HL-60 (cell line): ENCODE measurements at regions not wholly inside any gene's neighbourhood (a gene's known extent, or its start where the extent isn't known, plus 50 kb on each side); places are given as distances from the start of the nearest gene placed in this dataset.

Experiments
- DNase-seq, 2 experiments: peaks; one replicate each; pipeline ENCODE4 v3.0.0-alpha.2; 2010 to 2020; ENCODE audit warnings: low read depth in 1 of 2, low spot score in 1 of 2
- H3K27ac ChIP-seq: fragments of 250-450 bp; sonication (Bioruptor Pico); replicated peaks from 2 replicates; pipeline ENCODE4 v1.5.1; 2020; ENCODE audit warnings: mild to moderate bottlenecking, moderate library complexity
- H3K27me3 ChIP-seq: fragments of 250-450 bp; sonication (Bioruptor Pico); 2 replicates; pipeline ENCODE4 v1.5.1; 2021; ENCODE audit warnings: mild to moderate bottlenecking, moderate library complexity; ENCODE audit not compliant: insufficient read depth, poor library complexity, severe bottlenecking
- H3K4me3 ChIP-seq: replicated peaks from 2 replicates; pipeline ENCODE4 v1.5.1; 2011; ENCODE audit warnings: mild to moderate bottlenecking, control low read depth, low read length; ENCODE audit not compliant: insufficient read depth
- GABPA ChIP-seq: IDR thresholded peaks from 2 replicates; pipeline ENCODE4 v1.6.1; 2012; ENCODE audit warnings: low read depth
- POLR2AphosphoS5 ChIP-seq: IDR thresholded peaks from 2 replicates; pipeline ENCODE4 v1.6.1; 2012; ENCODE audit warnings: low read depth
- SPI1 ChIP-seq: IDR thresholded peaks from 2 replicates; pipeline ENCODE4 v1.6.1; 2012; ENCODE audit warnings: low read depth, mild to moderate bottlenecking, borderline replicate concordance
- TF ChIP-seq, protein P1 (sequence below): IDR thresholded peaks from 2 replicates; pipeline ENCODE4 v1.6.1; 2012; ENCODE audit warnings: low read depth; ENCODE audit not compliant: insufficient replicate concordance
- TF ChIP-seq, protein P2 (sequence below): IDR thresholded peaks from one replicate; pipeline ENCODE4 v1.5.1; 2011; ENCODE audit warnings: low read length, control low read depth, inconsistent platforms; ENCODE audit not compliant: insufficient read depth

DNA sequence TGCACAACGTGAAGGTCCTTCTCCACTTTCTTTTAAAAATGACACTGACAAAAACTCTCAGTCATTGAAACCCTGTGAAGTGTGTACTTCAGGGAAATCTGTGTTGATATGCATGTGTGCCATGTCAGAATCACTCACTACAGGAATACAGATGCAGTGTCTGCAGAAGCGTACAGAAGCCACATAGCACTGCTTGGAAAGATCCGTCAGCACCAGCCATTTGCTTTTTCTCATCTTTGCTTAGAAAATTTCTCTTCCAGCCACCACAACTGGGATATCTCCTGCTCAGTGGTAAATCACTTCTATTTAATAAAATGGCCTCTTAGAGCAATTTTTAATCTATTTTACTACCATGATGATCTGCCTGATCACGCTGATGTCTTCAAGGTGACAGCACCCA lies 91.3 kb upstream of the ARHGEF26 start:
- TF ChIP-seq, protein P1, sequence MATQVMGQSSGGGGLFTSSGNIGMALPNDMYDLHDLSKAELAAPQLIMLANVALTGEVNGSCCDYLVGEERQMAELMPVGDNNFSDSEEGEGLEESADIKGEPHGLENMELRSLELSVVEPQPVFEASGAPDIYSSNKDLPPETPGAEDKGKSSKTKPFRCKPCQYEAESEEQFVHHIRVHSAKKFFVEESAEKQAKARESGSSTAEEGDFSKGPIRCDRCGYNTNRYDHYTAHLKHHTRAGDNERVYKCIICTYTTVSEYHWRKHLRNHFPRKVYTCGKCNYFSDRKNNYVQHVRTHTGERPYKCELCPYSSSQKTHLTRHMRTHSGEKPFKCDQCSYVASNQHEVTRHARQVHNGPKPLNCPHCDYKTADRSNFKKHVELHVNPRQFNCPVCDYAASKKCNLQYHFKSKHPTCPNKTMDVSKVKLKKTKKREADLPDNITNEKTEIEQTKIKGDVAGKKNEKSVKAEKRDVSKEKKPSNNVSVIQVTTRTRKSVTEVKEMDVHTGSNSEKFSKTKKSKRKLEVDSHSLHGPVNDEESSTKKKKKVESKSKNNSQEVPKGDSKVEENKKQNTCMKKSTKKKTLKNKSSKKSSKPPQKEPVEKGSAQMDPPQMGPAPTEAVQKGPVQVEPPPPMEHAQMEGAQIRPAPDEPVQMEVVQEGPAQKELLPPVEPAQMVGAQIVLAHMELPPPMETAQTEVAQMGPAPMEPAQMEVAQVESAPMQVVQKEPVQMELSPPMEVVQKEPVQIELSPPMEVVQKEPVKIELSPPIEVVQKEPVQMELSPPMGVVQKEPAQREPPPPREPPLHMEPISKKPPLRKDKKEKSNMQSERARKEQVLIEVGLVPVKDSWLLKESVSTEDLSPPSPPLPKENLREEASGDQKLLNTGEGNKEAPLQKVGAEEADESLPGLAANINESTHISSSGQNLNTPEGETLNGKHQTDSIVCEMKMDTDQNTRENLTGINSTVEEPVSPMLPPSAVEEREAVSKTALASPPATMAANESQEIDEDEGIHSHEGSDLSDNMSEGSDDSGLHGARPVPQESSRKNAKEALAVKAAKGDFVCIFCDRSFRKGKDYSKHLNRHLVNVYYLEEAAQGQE: no peak
- TF ChIP-seq, protein P2, sequence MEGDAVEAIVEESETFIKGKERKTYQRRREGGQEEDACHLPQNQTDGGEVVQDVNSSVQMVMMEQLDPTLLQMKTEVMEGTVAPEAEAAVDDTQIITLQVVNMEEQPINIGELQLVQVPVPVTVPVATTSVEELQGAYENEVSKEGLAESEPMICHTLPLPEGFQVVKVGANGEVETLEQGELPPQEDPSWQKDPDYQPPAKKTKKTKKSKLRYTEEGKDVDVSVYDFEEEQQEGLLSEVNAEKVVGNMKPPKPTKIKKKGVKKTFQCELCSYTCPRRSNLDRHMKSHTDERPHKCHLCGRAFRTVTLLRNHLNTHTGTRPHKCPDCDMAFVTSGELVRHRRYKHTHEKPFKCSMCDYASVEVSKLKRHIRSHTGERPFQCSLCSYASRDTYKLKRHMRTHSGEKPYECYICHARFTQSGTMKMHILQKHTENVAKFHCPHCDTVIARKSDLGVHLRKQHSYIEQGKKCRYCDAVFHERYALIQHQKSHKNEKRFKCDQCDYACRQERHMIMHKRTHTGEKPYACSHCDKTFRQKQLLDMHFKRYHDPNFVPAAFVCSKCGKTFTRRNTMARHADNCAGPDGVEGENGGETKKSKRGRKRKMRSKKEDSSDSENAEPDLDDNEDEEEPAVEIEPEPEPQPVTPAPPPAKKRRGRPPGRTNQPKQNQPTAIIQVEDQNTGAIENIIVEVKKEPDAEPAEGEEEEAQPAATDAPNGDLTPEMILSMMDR: no peak
- TF ChIP-seq GABPA (no peak), SPI1 (no peak), POLR2AphosphoS5 (no peak)
- H3K4me3 ChIP-seq: no peak overlapping the region
- no peak for DNase-seq
- H3K27me3 ChIP-seq: no peaks in the 10 kb centered on the region
- H3K27ac ChIP-seq: no peak overlapping the region

DNA sequence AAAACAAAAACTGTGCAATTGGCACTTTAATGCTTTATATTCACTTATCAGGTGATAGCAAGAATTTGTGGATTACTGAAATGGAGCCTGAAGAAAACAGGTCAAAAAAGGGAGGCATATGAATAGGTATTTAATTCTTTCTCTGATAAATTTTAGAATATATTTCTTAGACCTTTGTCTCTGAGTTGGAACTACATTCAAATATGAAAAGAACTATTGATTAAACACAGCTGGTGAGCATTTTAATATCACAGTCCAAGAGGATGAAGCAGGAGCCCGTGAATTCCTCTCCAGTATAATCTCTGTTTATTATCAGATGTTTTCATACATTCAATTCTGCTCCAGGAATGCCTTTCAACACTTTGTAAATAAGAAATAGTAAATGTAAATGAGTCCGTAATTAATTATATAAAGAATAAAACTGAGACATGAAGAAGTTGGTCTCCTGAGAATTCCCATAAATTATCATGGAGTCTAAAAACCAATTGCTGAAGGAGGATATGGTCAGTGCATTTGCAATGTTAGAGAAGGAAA lies 86.3 kb upstream of the ARHGEF26 start:
- no peak for DNase-seq
- TF ChIP-seq POLR2AphosphoS5 (no peak), SPI1 (no peak), GABPA (no peak)
- TF ChIP-seq, protein P2: no peak
- TF ChIP-seq, protein P1: no peak
- no peaks in the 10 kb centered on the region for H3K27me3 ChIP-seq
- no peak overlapping the region for H3K4me3 ChIP-seq
- H3K27ac ChIP-seq: no peak overlapping the region

DNA sequence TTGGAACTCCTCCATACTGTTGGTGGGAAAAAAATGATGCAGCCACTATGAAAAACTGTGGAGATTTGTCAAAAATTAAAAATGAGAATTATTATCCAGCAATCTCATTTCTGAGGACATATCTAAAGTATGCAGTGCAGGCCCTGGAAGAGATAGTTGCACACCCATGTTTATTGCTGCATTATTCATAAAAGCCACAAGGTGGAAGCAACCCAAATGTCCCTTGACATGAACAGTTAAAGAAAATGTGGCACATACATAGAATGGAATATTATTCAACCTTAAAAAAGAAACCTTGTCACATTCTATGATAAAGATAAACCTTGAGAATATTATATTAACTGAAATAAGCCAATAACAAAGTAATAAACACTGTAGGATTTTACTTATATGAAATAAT lies 80.9 kb upstream of the ARHGEF26 start:
- no peak overlapping the region for H3K27ac ChIP-seq
- TF ChIP-seq POLR2AphosphoS5 (no peak), SPI1 (no peak)
- TF ChIP-seq, protein P2: peak; percentile 15
- TF ChIP-seq, protein P1: no peak
- no peak overlapping the region for H3K4me3 ChIP-seq
- H3K27me3 ChIP-seq: no peaks in the 10 kb centered on the region
- peak in 1 of 2 experiments; percentile 3 for DNase-seq
